ENCODE measurements at regions not wholly inside any gene's neighbourhood (a gene's known extent, or its start where the extent isn't known, plus 50 kb on each side); places are given as distances from the start of the nearest gene placed in this dataset.

DNA sequence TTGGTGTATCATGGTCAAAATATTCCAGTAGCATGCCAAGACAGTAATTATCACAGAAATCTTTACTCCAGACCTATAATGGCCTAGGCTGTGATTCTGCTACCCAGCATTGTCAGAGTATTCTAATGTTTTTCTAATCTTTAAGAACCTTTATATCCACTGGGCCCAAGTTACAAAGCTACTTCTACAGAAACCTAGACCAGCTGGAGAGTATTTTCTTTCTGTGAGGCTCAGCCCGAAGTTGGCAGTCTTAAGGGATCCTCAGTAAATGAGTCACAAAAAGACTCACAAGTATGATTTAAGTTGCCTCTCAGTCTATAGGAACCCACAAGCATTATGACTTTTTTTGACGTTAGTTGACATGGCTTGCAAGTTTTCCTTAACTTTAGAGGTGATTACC, 638.5 kb upstream of the FAM241A start:
- TF ChIP-seq, protein P1, sequence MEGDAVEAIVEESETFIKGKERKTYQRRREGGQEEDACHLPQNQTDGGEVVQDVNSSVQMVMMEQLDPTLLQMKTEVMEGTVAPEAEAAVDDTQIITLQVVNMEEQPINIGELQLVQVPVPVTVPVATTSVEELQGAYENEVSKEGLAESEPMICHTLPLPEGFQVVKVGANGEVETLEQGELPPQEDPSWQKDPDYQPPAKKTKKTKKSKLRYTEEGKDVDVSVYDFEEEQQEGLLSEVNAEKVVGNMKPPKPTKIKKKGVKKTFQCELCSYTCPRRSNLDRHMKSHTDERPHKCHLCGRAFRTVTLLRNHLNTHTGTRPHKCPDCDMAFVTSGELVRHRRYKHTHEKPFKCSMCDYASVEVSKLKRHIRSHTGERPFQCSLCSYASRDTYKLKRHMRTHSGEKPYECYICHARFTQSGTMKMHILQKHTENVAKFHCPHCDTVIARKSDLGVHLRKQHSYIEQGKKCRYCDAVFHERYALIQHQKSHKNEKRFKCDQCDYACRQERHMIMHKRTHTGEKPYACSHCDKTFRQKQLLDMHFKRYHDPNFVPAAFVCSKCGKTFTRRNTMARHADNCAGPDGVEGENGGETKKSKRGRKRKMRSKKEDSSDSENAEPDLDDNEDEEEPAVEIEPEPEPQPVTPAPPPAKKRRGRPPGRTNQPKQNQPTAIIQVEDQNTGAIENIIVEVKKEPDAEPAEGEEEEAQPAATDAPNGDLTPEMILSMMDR (IDR thresholded peaks at IDR 0.05): no peak
- TF ChIP-seq POLR2A (IDR thresholded peaks at IDR 0.05): no peak

Measured in right lobe of liver (tissue), 4 donors.